Ammon's horn (tissue), 1 donor: ENCODE measurements at regions not wholly inside any gene's neighbourhood (a gene's known extent, or its start where the extent isn't known, plus 50 kb on each side); places are given as distances from the start of the nearest gene placed in this dataset.

Experiments
- DNase-seq: peaks from one replicate; pipeline ENCODE4 v3.0.0-alpha.2; 2016; ENCODE audit warnings: low spot score

DNA sequence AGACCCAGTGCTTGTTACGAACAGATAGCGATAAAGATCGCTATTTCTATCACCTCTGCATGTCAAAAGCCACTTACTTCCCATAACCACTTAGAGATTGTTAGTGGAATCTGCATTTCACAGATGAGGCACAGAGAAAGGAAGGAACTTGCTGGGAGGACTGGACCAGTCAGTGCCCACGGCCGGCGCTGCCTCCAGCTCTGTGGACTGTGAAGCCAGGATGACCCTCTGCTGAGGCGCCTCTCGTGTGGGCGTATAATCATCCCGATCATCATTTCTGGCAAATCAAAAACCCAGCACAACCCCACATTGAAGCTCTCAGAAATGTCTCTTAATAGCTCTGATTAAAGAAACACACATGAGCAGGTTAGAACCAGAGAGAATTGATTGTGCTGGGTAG lies 61.5 kb upstream of the ADRA2C start:
- no peak for DNase-seq

DNA sequence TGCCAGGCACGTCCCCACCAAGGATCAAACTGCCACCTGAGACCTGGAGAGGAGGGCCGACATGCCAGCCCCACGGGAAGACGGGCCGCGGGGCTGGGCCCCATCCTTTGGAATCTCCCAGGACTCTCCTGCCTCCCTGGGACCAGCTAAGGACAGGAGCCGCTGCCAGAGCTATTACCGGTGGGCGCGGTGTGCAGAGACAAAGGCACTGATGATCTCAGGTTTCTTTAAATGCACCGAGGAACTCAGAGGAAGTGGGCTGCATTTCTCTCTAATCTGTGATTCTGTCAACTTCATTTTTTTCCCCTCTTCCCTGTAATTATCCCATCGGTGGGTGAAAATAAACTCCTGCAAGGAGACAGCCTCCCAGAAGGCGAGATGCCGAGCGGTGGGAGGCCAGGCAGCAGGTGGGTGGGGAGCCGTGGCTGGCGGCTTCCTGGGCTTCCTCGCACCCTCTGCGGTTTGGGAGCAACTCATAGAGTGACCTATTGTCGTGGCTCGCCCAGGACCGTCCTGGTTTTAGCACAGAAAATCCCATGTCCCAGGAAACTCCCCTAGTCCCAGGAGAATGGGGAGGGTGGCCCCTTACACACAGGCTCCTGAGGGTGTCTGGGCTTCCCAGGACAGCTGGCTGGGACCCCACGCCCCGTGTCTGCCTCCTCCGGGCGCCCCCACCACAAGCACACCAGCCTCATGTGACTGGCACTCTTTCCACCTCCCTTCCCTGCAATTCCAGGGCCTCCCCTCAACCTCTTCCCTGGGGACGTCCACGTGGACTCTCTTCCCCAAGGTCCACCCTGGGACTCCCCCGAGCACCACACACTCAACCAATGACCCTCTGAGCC lies 62.3 kb upstream of the ADRA2C start:
- no peak for DNase-seq

DNA sequence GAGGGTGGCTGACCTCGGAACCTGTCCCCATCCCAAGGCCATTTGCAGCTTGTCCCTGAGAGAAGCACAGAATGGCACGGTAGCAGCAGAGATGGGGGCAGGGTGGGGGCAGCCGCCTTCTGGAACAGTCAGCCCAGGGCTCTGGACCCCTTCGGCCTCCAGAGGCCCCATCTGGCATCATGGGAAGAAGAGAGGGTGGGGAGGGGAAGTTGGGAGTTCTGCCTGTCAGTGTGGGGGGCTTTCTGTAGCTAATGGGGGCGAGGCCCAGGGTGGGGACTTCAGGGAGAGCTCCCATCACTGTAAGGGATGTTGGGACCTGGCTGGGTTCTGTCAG lies 62.9 kb upstream of the ADRA2C start:
- no peak for DNase-seq

DNA sequence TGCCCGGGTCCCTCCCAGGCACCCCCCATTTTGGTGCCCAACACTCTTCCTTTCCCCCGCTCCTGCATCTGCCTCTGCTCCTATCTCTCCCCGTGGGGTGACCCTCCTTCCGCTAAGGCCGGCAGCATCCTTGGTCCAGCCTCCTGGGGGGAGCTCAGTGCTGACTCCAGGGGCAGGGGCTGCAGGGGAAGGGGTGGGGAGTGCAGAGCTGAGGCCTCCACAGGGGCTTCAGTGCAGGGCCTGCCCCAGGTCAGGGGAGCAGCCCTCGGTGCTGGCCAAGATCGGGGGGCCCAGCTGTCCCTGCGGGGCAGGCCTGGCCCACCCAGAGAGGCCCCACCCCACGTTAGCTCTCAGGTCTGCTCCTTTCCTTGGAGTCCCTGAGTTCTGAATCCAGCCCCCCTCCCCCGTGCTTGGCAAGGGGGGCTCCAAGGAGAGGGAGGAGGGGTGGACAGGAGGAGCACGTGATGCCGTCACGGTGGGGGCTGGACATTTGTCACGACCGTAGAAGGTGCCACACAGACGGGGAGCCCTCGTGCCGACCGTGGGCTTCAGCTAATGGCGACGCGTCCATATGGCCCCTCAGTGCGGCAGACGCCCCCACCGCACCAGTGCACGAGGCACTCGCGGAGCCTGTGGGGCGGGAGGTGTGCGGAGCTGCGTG lies 63.5 kb upstream of the ADRA2C start:
- DNase-seq, result no peak

DNA sequence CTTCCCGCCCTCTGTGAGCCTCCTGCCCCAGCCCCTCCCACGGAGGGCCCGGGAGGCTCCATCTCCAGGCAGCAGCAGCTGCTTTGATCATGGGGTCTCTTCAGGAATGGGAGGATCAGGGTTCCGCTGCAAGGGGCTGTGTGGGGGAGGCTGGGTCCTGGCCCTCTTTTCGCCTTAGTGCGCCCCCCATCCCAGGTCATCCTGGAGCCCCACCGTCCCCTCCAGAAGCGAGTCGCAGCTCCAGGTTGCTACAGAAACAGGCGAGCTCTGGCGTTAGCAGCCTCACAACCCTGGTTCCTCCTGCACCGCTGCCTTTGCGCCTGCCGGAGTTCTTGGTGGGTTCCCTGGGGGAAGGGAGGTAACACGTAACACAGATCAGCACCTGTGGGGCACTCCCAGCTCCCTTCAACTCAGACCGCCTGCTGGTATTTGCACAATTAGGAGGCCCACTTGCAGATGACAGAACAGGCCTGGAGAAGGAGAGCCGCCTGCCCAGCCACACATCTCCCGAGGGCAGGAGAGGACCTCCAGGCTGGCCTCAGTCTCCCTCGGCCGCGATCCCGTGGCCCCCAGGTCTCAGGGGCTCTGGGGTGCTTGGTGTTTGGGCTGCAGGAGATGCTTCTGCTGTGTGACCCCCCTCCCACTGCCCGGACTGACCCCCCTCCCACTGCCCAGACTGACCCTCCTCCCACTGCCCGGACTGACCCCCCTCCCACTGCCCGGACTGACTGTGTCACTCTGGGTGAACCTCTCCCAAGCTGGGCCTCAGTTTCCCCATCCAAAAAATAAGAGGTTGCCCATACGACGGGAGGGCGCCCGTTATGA lies 64.2 kb upstream of the ADRA2C start:
- DNase-seq, result no peak

DNA sequence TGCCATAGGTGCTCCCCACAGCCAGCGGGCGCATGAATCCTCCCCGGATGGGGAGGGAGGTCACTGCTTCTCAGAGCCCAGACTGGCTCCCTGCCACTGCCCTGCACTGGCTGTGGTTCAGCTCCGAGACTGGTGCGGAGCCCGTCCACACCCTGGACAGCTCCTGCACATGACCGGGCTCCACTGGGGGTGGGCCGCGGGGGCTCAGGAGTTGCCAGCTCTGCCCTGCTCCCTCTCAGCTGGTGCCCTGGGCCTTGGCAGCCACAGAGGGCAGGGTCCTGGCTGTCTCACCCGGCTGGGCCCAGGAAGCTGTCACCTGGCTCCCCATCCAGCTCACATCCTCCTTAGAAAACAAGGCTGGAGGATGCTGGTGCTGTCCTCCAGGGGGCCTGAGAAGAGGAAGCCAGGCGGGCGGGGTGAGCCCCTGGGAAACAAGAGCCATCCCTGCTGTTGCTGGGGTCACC lies 64.9 kb upstream of the ADRA2C start:
- DNase-seq, result no peak

DNA sequence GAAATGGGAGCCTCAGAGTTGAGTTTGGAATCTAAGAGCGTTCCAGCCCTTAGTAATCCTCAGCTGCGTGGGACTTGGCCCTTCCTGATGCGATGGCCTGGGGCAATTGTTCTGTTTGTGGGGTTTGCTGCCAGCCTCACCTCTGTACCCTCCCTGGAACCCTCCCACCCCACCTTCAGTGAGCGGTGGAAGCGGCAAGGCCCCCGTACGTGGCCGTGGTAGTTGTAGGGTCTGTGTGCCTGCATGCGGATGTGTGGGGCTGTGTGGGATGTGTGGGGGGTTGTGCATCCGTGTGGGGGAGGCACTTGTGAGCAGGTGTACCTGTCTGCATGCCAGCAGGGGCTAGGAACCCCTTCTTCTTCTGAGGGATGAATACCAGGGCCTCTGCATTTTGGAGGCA lies 65.4 kb upstream of the ADRA2C start:
- DNase-seq, result no peak

DNA sequence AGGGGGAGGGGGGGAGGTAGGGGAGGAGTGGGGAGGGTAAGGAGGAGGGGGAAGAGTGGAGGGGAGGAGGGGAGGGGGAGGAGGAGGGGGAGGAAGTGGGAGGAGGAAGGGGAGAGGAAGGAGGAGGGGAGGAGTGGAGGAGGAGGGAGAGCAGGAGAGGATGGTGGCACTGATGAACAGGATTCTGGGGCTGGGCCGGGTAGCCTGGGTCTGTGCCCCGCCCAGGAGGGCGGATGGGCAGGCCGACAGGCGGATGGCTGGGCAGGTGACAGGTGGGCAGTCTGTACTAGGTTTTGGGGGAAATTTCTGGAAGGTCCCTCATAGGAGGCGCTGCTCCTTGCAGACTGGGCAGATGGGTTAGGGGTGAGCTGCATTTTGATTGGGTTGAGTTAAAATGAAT lies 66.0 kb upstream of the ADRA2C start:
- DNase-seq, result no peak

DNA sequence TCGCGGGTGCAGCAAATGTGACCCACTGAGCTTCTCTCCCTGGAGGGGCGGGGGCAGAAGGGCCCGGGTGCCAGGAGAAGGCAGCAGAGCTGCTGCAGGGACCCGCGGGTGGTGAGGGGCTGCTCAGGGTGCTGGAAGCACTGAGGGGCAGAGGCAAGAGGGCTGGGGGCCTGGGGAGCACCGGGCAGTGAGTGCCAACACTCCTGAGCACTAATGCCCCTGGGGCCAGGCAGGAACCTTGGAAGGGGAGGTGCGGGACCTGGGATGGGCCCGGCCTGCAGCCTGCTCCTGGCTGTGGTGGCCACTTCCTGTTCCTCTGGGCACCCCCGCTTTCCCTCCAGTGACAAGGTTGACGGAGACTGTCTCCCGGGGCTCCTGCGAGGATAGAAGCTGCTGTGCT lies 66.5 kb upstream of the ADRA2C start:
- no peak for DNase-seq

DNA sequence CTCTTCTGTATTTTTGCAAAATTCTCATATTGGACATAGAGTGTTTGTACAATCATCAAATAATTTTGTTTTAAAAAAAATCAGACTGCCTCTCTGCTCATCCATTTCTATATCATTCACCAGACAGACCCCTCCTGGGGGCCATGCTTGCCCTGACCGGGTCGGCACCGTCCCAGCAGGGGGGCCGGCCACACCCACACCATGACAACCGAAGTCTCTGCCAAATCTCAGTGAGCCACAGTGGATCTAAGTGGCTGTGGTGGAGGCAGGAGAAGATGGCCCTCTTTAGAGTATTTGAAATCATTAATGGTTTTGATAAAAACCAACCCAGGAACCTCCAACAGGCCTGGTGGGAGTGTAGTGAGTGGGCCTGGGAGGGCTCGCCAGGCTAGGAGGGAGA lies 66.9 kb upstream of the ADRA2C start:
- DNase-seq, result no peak

DNA sequence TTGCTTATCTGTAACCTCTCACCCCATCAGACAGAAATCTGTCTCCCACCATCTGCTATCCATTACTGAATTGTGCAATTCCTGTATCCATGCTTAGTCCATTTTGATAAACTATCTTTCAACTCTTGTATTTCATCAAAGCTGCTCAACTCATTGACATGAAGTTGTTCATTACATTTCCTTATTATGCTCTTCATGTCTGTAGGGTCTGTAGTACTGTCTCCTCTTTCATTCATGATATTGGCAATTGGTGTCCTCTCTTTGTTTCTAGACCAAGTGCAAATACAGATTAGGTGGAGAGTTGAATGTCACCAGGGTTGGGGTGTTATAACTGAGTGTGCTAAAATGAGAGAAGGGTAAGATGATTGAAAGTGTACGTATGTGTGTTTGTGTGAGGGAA lies 69.2 kb upstream of the ADRA2C start:
- DNase-seq, result no peak

DNA sequence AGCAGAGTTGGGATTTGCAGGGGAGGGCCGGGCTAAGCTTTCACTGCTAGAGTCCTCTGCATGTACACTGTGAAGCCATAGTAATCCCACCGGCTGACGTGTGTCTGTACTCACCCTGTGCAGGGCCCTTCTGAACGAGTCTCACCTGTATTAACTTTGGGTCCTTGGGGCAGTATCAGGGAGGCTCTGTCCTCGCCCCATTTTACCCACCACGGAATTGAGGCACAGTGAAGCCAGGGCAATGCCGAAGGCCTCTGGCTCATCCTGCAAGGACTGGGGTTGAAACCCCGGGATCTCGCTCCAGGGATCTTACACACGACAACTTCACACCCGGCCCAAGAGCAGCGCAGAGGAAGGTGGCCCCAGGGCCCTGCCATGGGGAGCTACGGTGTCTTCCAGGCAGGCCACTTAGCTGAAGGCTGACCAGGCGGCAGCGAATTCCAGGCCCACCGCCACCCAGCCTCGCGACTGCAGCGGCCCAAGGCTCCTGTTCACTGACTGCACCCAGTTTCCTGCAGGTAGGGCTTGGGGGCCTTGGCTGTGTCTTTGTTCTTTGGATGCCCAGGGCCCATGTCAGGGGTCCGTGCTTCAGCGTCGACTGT lies 75.5 kb upstream of the ADRA2C start:
- DNase-seq, result no peak

DNA sequence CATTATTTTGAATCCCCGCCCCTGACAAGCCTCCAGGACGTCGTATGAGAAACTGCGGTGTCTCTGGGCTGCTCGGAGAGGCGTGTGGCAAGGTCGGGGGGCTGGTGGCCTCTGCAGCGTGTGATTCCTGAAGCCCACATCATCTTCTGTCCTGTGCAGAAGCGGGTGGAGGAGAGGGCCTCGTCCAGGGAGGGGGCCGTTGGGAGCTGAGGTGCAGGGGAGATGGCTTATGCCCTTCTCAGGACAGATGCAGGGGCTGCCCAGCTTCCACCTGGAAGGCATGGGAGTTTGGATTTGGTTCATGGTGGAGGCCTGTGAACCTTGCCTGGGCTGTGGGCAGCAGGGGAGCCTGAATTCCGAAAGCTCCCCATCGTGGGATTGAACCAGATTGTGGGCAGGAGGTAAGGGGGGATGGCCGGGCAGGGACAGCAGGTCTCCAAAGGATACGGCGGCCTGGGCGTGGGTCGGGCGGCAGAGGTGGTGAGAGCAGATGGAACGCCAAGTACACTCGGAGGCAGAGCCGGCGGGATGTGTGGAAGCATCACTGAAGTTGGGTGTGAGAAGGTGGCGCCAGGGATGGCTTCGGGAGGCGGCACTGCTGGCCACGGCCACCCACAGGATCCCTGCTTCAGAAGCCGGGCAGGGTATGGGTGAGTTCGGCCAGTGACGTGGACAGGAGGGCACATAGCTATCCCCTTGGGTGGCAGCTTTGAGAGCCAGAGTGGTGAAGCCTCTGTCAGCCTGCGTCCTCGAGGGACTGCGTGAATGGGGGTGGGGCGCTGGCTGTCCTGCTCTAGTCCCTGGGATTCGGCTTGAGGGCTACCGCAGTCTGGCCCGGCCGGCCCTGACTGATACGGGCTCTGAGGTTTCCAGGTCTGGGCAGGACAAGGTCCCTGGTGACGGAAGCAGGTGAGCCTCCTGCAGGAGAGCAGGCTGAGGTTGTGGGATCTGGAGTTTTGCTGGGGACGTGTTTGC lies 76.3 kb upstream of the ADRA2C start:
- no peak for DNase-seq

DNA sequence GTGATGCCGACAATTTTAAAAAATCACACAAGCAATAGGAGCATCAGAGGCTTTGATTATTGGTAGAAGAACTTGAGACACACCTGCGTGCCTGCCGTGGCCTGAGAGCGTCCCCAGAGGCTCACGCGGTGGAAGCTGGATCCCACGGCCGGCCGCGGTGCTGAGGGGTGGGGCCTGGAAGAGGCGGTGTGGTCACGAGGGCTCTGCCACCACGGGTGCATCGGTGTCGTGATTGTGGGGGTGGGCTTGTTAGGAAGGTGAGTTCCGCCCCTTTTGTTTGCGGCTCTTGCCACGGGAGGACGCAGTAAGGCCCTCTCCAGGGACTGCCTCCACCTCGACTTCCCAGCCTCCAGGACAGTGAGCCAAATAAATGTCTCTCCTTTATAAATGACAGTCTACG lies 77.2 kb upstream of the ADRA2C start:
- DNase-seq, result no peak

DNA sequence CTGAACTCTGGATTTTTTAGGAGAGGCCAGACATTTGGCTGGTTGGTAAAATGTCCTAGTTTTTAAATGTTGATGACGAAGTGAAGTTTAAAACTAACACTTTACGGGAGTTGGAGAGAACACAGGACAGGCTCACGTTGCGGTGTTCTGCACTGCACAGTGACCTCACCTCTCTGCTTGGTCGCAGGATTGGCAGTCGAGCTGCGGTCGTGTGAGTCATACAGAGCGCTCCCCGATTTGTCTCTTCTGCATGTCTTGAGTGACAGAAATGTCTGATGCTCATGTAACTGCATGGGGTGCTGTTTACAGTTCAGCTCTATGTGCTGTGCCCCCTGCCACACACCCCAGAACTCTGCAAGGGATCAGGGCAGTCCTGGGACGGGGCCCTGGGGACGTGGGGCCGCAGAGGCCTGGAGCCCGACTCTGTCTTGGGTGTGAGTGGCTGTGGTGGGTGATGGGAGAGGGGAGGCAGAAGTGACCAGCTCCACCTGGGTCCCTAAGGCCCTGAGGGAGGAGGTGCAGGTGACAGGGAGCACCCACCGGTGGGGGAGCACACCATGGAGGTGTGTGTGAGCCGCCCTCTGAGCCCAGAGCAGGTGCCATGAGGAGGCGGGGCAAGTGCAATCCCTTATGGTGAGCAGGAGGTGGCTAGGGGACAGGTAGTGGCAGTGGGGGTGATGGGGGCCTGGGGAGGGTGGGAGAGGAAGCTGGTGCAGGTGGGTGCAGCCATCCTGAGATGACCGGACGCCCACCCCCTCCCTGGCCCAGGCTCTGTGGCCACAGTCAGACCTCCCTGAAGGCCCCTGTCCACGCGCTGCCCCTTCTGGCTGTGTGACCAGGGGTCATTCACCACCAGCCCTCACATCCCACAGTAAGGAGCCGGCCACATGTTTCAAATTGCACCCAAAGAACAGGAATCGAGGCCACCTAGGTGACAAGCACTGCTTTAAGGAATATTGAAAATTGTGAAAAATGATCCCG lies 77.9 kb upstream of the ADRA2C start:
- no peak for DNase-seq

DNA sequence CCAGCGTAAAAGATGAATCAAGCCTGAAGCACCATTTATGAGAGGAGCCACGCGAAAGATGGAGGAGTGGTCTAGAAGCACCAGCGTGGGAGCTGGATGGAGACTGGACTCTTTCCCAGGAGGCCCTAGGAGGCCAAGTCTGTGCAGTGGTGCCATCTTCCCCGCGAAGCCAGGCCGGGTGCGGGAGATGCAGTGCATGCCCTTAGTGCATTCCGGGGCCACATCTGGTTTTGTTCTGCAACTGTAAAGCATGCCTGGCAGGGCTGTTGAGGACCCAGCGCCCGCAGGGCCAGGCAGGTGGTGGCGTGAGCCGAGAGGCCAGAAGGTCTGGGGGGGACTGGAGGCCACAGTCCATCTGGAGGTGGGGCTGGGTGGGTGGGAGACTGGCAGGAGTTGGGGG lies 78.6 kb upstream of the ADRA2C start:
- DNase-seq, result no peak

DNA sequence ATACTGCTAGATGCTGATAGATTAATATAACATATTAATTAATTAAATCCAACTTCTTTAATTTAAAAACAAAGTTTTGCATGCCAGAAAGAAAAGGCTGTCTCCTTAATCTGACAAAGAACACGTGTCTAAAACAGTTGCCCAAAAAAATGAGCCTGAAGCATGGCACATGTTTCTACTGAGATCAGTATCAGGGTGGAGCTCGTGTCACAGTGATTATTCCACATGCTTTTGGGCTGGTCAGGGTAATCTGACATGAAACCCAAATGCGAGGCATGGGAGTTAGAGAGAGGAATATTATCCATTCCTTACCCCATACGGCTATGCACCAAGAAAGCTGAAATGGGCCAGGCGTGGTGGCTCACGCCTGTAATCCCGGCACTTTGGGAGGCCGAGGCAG lies 79.4 kb upstream of the ADRA2C start:
- no peak for DNase-seq

DNA sequence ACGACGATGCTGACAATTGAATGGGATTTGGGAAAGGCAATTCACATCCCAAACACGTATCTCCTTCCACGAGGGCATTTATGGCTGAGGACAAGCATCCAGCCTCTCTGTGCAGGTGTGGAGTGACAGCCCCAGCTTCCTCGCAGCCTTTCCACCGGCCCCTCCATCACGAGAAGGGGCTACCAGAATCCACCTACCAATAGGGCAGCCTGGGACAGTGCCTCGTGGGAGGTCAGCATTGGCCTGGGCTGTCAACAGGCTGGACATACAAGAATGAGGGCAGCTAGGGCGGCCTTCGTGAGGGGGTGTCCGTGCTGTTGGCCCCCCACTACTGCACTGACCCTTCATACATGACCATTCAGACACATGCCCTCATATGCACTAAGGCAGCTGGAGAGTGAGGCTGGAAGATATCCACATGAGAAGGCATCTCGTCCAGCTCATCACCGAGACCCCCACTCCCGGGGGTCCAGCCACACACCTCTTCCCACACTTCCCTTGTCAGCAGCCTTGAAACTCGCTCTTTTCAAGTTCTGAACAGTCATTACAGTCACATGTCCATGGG lies 81.0 kb upstream of the ADRA2C start:
- no peak for DNase-seq

DNA sequence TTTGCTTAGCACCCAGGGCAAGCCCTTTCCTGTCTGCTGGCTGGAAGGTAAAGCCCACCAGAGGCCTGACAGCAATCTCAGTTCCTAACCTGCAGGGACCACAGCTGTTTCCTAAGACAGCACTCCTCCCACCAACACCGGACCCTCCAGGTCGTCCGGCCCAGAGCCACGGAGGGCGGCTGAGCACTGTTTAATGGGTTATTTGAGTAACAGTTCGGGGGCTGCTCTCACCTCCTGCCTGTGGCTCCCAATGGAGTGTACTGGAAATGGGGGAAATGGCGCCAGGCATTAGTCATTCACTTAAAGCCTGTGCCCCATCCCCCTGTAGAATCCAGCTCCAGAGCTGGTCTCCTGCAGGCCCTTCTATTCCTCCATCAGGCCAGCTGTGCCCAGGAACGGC lies 81.6 kb upstream of the ADRA2C start:
- no peak for DNase-seq
